ENCODE measurements at regions not wholly inside any gene's neighbourhood (a gene's known extent, or its start where the extent isn't known, plus 50 kb on each side); places are given as distances from the start of the nearest gene placed in this dataset.

- Histone ChIP-seq H3K79me2 (ENCODE audit: insufficient read depth) (no peaks in the 10 kb centered on the region), H2AFZ (ENCODE audit: low read depth) (no peak overlapping the region), H3F3A (replicated peaks; ENCODE audit: insufficient read depth) (no peaks in the 10 kb centered on the region), H3K4me3 (ENCODE audit: low read depth in 2 of 2, low read length in 1 of 2) (no peak overlapping the region), H3K27ac (ENCODE audit: low read depth in 2 of 2, low read length in 1 of 2) (no peak overlapping the region), H3K9me3 (no peaks in the 10 kb centered on the region), H3K4me1 (ENCODE audit: control insufficient read depth in 1 of 2, insufficient read depth in 2 of 2, low read depth in 1 of 2, low read length in 1 of 2) (no peaks in the 10 kb centered on the region), H3K4me2 (no peak overlapping the region), H3K9me2 (no peaks in the 10 kb centered on the region), H3K9ac (no peak overlapping the region), H3K27me3 (ENCODE audit: insufficient read depth) (no peaks in the 10 kb centered on the region), H3K36me3 (replicated peaks in 1 of 2; ENCODE audit: control insufficient read depth in 1 of 2, insufficient read depth in 2 of 2, low read length in 1 of 2) (no peaks in the 10 kb centered on the region), H4K20me1 (ENCODE audit: insufficient read depth) (no peaks in the 10 kb centered on the region)
- ChIA-PET POLR2A (no interaction called here), CTCF (no interaction called here)
- no peak for DNase-seq
- TF ChIP-seq FOSL2 (IDR thresholded peaks at IDR 0.05; ENCODE audit: borderline replicate concordance, low read depth) (no peak), NRF1 (IDR thresholded peaks at IDR 0.05; ENCODE audit: low read depth, low read length) (no peak), CHD2 (IDR thresholded peaks at IDR 0.05; ENCODE audit: low read length, partially characterized antibody) (no peak), YY1 (IDR thresholded peaks at IDR 0.05; ENCODE audit: low read depth) (no peak), JUND (IDR thresholded peaks at IDR 0.05) (no peak), TEAD4 (IDR thresholded peaks at IDR 0.05; ENCODE audit: borderline replicate concordance, insufficient read depth) (no peak), TAF1 (IDR thresholded peaks at IDR 0.05; ENCODE audit: borderline replicate concordance, low read depth, low read length) (no peak), EZH2phosphoT487 (IDR thresholded peaks at IDR 0.05; ENCODE audit: borderline replicate concordance, low read depth) (no peak), RFX5 (IDR thresholded peaks at IDR 0.05; ENCODE audit: low read length) (no peak), SIN3A (IDR thresholded peaks at IDR 0.05; ENCODE audit: borderline replicate concordance, low read depth, low read length) (no peak), TCF12 (IDR thresholded peaks at IDR 0.05) (no peak), MXI1 (IDR thresholded peaks at IDR 0.05; ENCODE audit: low read depth, low read length) (no peak), EP300 (IDR thresholded peaks at IDR 0.05; ENCODE audit: borderline replicate concordance in 1 of 2, low read depth in 1 of 2, low read length in 1 of 2) (no peak)
- TF ChIP-seq, protein P1, sequence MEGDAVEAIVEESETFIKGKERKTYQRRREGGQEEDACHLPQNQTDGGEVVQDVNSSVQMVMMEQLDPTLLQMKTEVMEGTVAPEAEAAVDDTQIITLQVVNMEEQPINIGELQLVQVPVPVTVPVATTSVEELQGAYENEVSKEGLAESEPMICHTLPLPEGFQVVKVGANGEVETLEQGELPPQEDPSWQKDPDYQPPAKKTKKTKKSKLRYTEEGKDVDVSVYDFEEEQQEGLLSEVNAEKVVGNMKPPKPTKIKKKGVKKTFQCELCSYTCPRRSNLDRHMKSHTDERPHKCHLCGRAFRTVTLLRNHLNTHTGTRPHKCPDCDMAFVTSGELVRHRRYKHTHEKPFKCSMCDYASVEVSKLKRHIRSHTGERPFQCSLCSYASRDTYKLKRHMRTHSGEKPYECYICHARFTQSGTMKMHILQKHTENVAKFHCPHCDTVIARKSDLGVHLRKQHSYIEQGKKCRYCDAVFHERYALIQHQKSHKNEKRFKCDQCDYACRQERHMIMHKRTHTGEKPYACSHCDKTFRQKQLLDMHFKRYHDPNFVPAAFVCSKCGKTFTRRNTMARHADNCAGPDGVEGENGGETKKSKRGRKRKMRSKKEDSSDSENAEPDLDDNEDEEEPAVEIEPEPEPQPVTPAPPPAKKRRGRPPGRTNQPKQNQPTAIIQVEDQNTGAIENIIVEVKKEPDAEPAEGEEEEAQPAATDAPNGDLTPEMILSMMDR (IDR thresholded peaks at IDR 0.05), result no peak
- TF ChIP-seq, protein P2, sequence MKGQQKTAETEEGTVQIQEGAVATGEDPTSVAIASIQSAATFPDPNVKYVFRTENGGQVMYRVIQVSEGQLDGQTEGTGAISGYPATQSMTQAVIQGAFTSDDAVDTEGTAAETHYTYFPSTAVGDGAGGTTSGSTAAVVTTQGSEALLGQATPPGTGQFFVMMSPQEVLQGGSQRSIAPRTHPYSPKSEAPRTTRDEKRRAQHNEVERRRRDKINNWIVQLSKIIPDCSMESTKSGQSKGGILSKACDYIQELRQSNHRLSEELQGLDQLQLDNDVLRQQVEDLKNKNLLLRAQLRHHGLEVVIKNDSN (IDR thresholded peaks at IDR 0.05; ENCODE audit: borderline replicate concordance, low read depth), result no peak
- TF ChIP-seq, protein P3, sequence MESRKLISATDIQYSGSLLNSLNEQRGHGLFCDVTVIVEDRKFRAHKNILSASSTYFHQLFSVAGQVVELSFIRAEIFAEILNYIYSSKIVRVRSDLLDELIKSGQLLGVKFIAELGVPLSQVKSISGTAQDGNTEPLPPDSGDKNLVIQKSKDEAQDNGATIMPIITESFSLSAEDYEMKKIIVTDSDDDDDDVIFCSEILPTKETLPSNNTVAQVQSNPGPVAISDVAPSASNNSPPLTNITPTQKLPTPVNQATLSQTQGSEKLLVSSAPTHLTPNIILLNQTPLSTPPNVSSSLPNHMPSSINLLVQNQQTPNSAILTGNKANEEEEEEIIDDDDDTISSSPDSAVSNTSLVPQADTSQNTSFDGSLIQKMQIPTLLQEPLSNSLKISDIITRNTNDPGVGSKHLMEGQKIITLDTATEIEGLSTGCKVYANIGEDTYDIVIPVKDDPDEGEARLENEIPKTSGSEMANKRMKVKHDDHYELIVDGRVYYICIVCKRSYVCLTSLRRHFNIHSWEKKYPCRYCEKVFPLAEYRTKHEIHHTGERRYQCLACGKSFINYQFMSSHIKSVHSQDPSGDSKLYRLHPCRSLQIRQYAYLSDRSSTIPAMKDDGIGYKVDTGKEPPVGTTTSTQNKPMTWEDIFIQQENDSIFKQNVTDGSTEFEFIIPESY (IDR thresholded peaks at IDR 0.05; ENCODE audit: borderline replicate concordance, low read depth), result no peak
Observed at GRCh38 chr5:111628901-111629300, 116.6 kb upstream of the STARD4 start.
